ENCODE measurements at regions not wholly inside any gene's neighbourhood (a gene's known extent, or its start where the extent isn't known, plus 50 kb on each side); places are given as distances from the start of the nearest gene placed in this dataset.
"Not testable (repeated sequence)": the region's sequence is repeated elsewhere in the genome, so short reads cannot be mapped to it uniquely, and the experiment has no call there.

DNA sequence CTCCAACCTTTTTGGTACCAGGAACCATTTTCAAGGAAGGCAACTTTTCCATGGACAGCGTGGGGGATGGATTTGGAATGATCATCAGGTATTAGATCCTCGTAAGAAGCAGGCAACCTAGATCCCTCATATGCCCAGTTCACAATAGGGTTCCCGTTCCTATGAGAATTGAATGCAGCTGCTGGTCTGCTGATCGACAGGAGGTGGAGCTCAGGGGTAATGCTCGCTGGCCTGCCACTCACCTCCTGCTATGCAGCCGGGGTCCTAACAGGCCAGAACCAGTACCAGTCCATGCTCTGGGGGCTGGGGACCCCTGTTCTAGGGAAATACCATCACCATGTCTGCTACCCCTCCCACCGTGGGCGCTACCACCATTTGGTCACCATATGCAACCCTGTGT, 167.2 kb upstream of the NBPF19 start:
- intact Hi-C loops (cut with DNase I; ENCODE audit: low total_unique reads); H3K27ac ChIP-seq; DNase-seq: not testable (repeated sequence)

DNA sequence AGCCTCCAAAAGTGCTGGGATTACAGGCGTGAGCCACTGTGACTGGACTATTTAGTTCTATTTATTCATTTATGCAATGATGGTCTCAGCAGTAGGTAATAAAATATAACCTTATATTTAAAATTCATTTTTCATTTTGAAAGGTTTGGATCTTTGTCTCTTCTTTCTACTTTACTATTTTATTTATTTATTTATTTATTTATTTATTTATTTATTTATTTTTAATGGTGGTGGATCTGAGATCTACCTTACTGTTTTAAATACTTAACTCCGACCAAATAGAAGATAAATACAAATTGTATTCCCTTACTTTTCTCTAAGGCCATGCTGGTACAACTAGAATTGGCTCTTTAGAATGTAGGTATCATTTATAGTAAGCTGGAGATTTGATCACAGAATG, 159.9 kb upstream of the NBPF19 start:
- DNase-seq; H3K9me3 ChIP-seq; intact Hi-C loops (cut with DNase I; ENCODE audit: low total_unique reads); in situ Hi-C loops (cut with MboI; ENCODE audit: low pct_ligation_motif_present in 1 of 4, low pct_unique_long_range_greater_than_20kb in 1 of 4, low sequenced_read_pairs in 3 of 4); H3K36me3 ChIP-seq; H3K4me3 ChIP-seq; H3K4me1 ChIP-seq; H3K27ac ChIP-seq; H3K27me3 ChIP-seq: not testable (repeated sequence)
- WGBS, 2 donors (ENCODE audit: low coverage in 1 of 2): 100% methylated on average over 1 of the region's 2 CpGs; no CpG with 5 or more reads in 1 of the 2 donors

More for the DNA sequence above, 167.2 kb upstream of the NBPF19 start:
- no CpG with 5 or more reads among the region's 8 CpGs for WGBS, 2 donors (ENCODE audit: low coverage in 1 of 2)
- in situ Hi-C loops (cut with MboI; ENCODE audit: low pct_ligation_motif_present in 1 of 4, low pct_unique_long_range_greater_than_20kb in 1 of 4, low sequenced_read_pairs in 3 of 4); H3K9me3 ChIP-seq; H3K4me3 ChIP-seq; H3K27me3 ChIP-seq; H3K4me1 ChIP-seq; H3K36me3 ChIP-seq: not testable (repeated sequence)

- H3K9me3 ChIP-seq; intact Hi-C loops (cut with DNase I; ENCODE audit: low total_unique reads); DNase-seq; H3K27ac ChIP-seq; in situ Hi-C loops (cut with MboI; ENCODE audit: low pct_ligation_motif_present in 1 of 4, low pct_unique_long_range_greater_than_20kb in 1 of 4, low sequenced_read_pairs in 3 of 4); H3K27me3 ChIP-seq; H3K4me1 ChIP-seq; H3K36me3 ChIP-seq; H3K4me3 ChIP-seq: not testable (repeated sequence)
- WGBS, 2 donors (ENCODE audit: low coverage in 1 of 2): no CpG with 5 or more reads among the region's 48 CpGs
Observed at GRCh38 chr1:149320971-149321731, 153.7 kb upstream of the NBPF19 start.

GRCh38 chr1:149321732-149322016, 153.2 kb upstream of the NBPF19 start:
- intact Hi-C loops (cut with DNase I; ENCODE audit: low total_unique reads); H3K4me3 ChIP-seq; H3K9me3 ChIP-seq; H3K27me3 ChIP-seq; H3K4me1 ChIP-seq; H3K27ac ChIP-seq; in situ Hi-C loops (cut with MboI; ENCODE audit: low pct_ligation_motif_present in 1 of 4, low pct_unique_long_range_greater_than_20kb in 1 of 4, low sequenced_read_pairs in 3 of 4); DNase-seq; H3K36me3 ChIP-seq: not testable (repeated sequence)
- WGBS, 2 donors (ENCODE audit: low coverage in 1 of 2): no CpG with 5 or more reads among the region's 12 CpGs

- H3K9me3 ChIP-seq; H3K4me1 ChIP-seq; H3K27me3 ChIP-seq; H3K27ac ChIP-seq; H3K4me3 ChIP-seq; intact Hi-C loops (cut with DNase I; ENCODE audit: low total_unique reads); DNase-seq; H3K36me3 ChIP-seq; in situ Hi-C loops (cut with MboI; ENCODE audit: low pct_ligation_motif_present in 1 of 4, low pct_unique_long_range_greater_than_20kb in 1 of 4, low sequenced_read_pairs in 3 of 4): not testable (repeated sequence)
Observed at GRCh38 chr1:149330081-149330335, 144.8 kb upstream of the NBPF19 start.

- H3K9me3 ChIP-seq; in situ Hi-C loops (cut with MboI; ENCODE audit: low pct_ligation_motif_present in 1 of 4, low pct_unique_long_range_greater_than_20kb in 1 of 4, low sequenced_read_pairs in 3 of 4); H3K4me1 ChIP-seq; H3K27me3 ChIP-seq; H3K4me3 ChIP-seq; H3K36me3 ChIP-seq; H3K27ac ChIP-seq; intact Hi-C loops (cut with DNase I; ENCODE audit: low total_unique reads); DNase-seq: not testable (repeated sequence)
- WGBS, 2 donors (ENCODE audit: low coverage in 1 of 2): no CpG with 5 or more reads among the region's 2 CpGs
Observed at GRCh38 chr1:149336082-149336481, 138.8 kb upstream of the NBPF19 start.

DNA sequence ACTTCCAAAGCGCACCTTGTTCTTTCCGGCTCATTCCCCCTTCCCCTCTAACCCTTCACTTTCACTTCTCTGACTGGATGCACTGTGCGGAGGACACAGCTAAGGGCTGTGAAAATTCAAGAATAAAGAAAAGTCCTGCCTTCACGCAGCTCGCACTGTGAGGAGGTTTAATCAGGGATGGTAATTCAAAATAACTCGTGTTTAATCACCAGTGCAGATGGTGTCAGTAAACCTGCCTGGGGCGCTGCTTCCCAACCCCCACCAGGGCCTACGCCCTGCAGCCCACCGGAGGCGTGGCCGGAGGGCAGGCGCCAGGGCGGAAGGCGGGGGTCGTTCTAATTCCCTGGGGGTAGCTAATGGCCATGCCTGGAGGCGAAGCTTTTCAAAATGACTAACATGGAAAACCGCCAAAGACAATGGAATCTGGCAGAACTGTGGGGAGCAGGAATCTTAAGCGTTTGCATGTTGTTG, 136.6 kb upstream of the NBPF19 start:
- WGBS, 2 donors (ENCODE audit: low coverage in 1 of 2): no CpG with 5 or more reads among the region's 18 CpGs
- DNase-seq; H3K4me3 ChIP-seq; H3K9me3 ChIP-seq; H3K36me3 ChIP-seq; H3K27me3 ChIP-seq; in situ Hi-C loops (cut with MboI; ENCODE audit: low pct_ligation_motif_present in 1 of 4, low pct_unique_long_range_greater_than_20kb in 1 of 4, low sequenced_read_pairs in 3 of 4); H3K27ac ChIP-seq; H3K4me1 ChIP-seq; intact Hi-C loops (cut with DNase I; ENCODE audit: low total_unique reads): not testable (repeated sequence)

DNA sequence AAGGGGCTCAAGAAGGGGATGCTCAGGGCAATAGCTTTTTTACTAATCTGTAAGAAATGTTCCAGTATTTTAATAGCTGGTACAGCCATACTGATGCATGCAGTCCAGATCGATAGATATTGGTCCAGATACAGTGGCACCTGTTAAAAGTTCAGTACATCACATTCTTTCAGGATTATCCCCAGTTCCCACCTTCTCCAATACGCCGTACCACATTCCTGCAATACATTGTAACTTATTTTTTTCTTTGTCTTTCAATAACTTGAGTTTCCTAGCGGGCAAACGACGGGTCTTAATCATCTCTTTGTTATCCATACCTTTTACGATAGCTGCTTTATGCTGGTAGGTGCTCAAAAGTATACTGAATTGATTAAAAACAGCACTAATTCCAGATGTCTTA, 136.1 kb upstream of the NBPF19 start:
- H3K36me3 ChIP-seq; H3K27me3 ChIP-seq; H3K27ac ChIP-seq; intact Hi-C loops (cut with DNase I; ENCODE audit: low total_unique reads); in situ Hi-C loops (cut with MboI; ENCODE audit: low pct_ligation_motif_present in 1 of 4, low pct_unique_long_range_greater_than_20kb in 1 of 4, low sequenced_read_pairs in 3 of 4); H3K4me1 ChIP-seq; DNase-seq; H3K4me3 ChIP-seq; H3K9me3 ChIP-seq: not testable (repeated sequence)
- WGBS, 2 donors (ENCODE audit: low coverage in 1 of 2): no CpG with 5 or more reads among the region's 7 CpGs

- WGBS, 2 donors (ENCODE audit: low coverage in 1 of 2): no CpG with 5 or more reads among the region's 1 CpG
- H3K9me3 ChIP-seq; intact Hi-C loops (cut with DNase I; ENCODE audit: low total_unique reads); H3K4me1 ChIP-seq; H3K27me3 ChIP-seq; H3K27ac ChIP-seq; DNase-seq; in situ Hi-C loops (cut with MboI; ENCODE audit: low pct_ligation_motif_present in 1 of 4, low pct_unique_long_range_greater_than_20kb in 1 of 4, low sequenced_read_pairs in 3 of 4); H3K4me3 ChIP-seq; H3K36me3 ChIP-seq: not testable (repeated sequence)
Observed at GRCh38 chr1:149349448-149349847, 125.4 kb upstream of the NBPF19 start.

GRCh38 chr1:149352205-149352604, 122.6 kb upstream of the NBPF19 start:
- H3K4me3 ChIP-seq; in situ Hi-C loops (cut with MboI; ENCODE audit: low pct_ligation_motif_present in 1 of 4, low pct_unique_long_range_greater_than_20kb in 1 of 4, low sequenced_read_pairs in 3 of 4); intact Hi-C loops (cut with DNase I; ENCODE audit: low total_unique reads); H3K4me1 ChIP-seq; H3K27ac ChIP-seq; H3K36me3 ChIP-seq; H3K9me3 ChIP-seq; H3K27me3 ChIP-seq; DNase-seq: not testable (repeated sequence)
- no CpG with 5 or more reads among the region's 1 CpG for WGBS, 2 donors (ENCODE audit: low coverage in 1 of 2)

- no CpG with 5 or more reads among the region's 2 CpGs for WGBS, 2 donors (ENCODE audit: low coverage in 1 of 2)
- DNase-seq; H3K9me3 ChIP-seq; in situ Hi-C loops (cut with MboI; ENCODE audit: low pct_ligation_motif_present in 1 of 4, low pct_unique_long_range_greater_than_20kb in 1 of 4, low sequenced_read_pairs in 3 of 4); H3K27me3 ChIP-seq; intact Hi-C loops (cut with DNase I; ENCODE audit: low total_unique reads); H3K4me1 ChIP-seq; H3K36me3 ChIP-seq; H3K27ac ChIP-seq; H3K4me3 ChIP-seq: not testable (repeated sequence)
Observed at GRCh38 chr1:149354579-149354978, 120.3 kb upstream of the NBPF19 start.
